ENCODE measurements at regions not wholly inside any gene's neighbourhood (a gene's known extent, or its start where the extent isn't known, plus 50 kb on each side); places are given as distances from the start of the nearest gene placed in this dataset.

GRCh38 chr2:83022631-83023210 lies 1436.4 kb downstream of the SUCLG1 start:
- intact Hi-C loops (cut with DNase I): no loop called here
- Histone ChIP-seq H3K4me3 (no peak overlapping the region), H3K27me3 (no peaks in the 10 kb centered on the region), H3K36me3 (no peaks in the 10 kb centered on the region), H3K27ac (no peak overlapping the region), H3K4me1 (no peaks in the 10 kb centered on the region), H3K9me3 (no peaks in the 10 kb centered on the region)
- no peak for DNase-seq
- ATAC-seq: no peak
- TF ChIP-seq CTCF (IDR thresholded peaks at IDR 0.05): no peak

- ATAC-seq: no peak
- Histone ChIP-seq H3K9me3 (peaks cover 0 to 3% of the 10 kb centered on the region in 2 donors), H3K4me1 (no peaks in the 10 kb centered on the region), H3K36me3 (no peaks in the 10 kb centered on the region), H3K4me3 (no peak overlapping the region), H3K27me3 (no peaks in the 10 kb centered on the region), H3K27ac (no peak overlapping the region)
- TF ChIP-seq CTCF (IDR thresholded peaks at IDR 0.05): no peak
- DNase-seq: no peak
- intact Hi-C loops (cut with DNase I): no loop called here
These were observed 1441.6 kb downstream of the SUCLG1 start for GRCh38 chr2:83017366-83018090.

- Histone ChIP-seq H3K36me3 (no peaks in the 10 kb centered on the region), H3K4me1 (no peaks in the 10 kb centered on the region), H3K9me3 (peaks cover 0 to 3% of the 10 kb centered on the region in 2 donors), H3K27ac (no peak overlapping the region), H3K4me3 (no peak overlapping the region), H3K27me3 (no peaks in the 10 kb centered on the region)
- ATAC-seq (no peak), DNase-seq (no peak)
- intact Hi-C loops (cut with DNase I): no loop called here
- TF ChIP-seq CTCF (IDR thresholded peaks at IDR 0.05): no peak
These were observed 1442.6 kb downstream of the SUCLG1 start for GRCh38 chr2:83016343-83017110.

- intact Hi-C loops (cut with DNase I): no loop called here
- TF ChIP-seq CTCF (IDR thresholded peaks at IDR 0.05): no peak
These were observed 1443.2 kb downstream of the SUCLG1 start for GRCh38 chr2:83015900-83016299.

More at GRCh38 chr2:83015900-83016299, 1443.2 kb downstream of the SUCLG1 start:
- Histone ChIP-seq H3K27ac (no peak overlapping the region), H3K36me3 (no peaks in the 10 kb centered on the region), H3K27me3 (no peaks in the 10 kb centered on the region), H3K9me3 (peaks cover 0 to 7% of the 10 kb centered on the region in 2 donors), H3K4me3 (no peak overlapping the region), H3K4me1 (no peaks in the 10 kb centered on the region)
- no peak for ATAC-seq
- DNase-seq: no peak

Measured in left lung (tissue), 4 donors.